ENCODE measurements at regions not wholly inside any gene's neighbourhood (a gene's known extent, or its start where the extent isn't known, plus 50 kb on each side); places are given as distances from the start of the nearest gene placed in this dataset.

- no peak overlapping the region for H2BK12ac ChIP-seq (ENCODE audit: low read length in 2 of 2)
- no peaks in the 10 kb centered on the region for H3K36me3 ChIP-seq (ENCODE audit: control insufficient read depth in 1 of 2, insufficient read depth in 2 of 2, low read depth in 1 of 2, low read length in 2 of 2)
- no peaks in the 10 kb centered on the region for H3K79me1 ChIP-seq (replicated peaks; ENCODE audit: low read length, poor library complexity, severe bottlenecking)
- WGBS = 90% methylated on average over 2 of the region's 2 CpGs
- no peaks in the 10 kb centered on the region for H3K4me1 ChIP-seq (ENCODE audit: control insufficient read depth, insufficient read depth, low read depth, low read length)
- H2BK120ac ChIP-seq (ENCODE audit: low read depth, low read length) = no peak overlapping the region
- H3K23ac ChIP-seq (ENCODE audit: low read length in 2 of 2) = no peak overlapping the region
- H3K9ac ChIP-seq (ENCODE audit: low read length) = no peak overlapping the region
- H3K9me3 ChIP-seq (ENCODE audit: control insufficient read depth, low read length) = peaks cover 32% of the 10 kb centered on the region
- H3K4ac ChIP-seq (ENCODE audit: low read depth in 1 of 2, low read length in 2 of 2) = no peak overlapping the region
- no peak for DNase-seq
- H3K4me2 ChIP-seq (ENCODE audit: low read length, poor library complexity, severe bottlenecking) = no peak overlapping the region
- no peak overlapping the region for H3K14ac ChIP-seq (ENCODE audit: low read length in 2 of 2)
- H3K4me3 ChIP-seq (ENCODE audit: insufficient read depth in 1 of 2, low read depth in 1 of 2, low read length in 2 of 2) = no peak overlapping the region
- H3K27ac ChIP-seq (ENCODE audit: low read length, poor library complexity, severe bottlenecking) = no peak overlapping the region
- H2BK15ac ChIP-seq (ENCODE audit: low read depth, poor library complexity, severe bottlenecking) = peak overlapping the region; percentile 12
- H3K18ac ChIP-seq (ENCODE audit: low read depth in 1 of 2, low read length in 2 of 2) = no peak overlapping the region
- H4K91ac ChIP-seq (ENCODE audit: low read length) = no peak overlapping the region
- no peak overlapping the region for H2AFZ ChIP-seq (ENCODE audit: low read depth, low read length)
- no peak overlapping the region for H2BK5ac ChIP-seq (ENCODE audit: low read depth, low read length, poor library complexity, severe bottlenecking)
- no peak overlapping the region for H4K8ac ChIP-seq (ENCODE audit: low read length)
- no peak overlapping the region for H2AK5ac ChIP-seq (ENCODE audit: low read length, severe bottlenecking)
- H3K27me3 ChIP-seq (ENCODE audit: control insufficient read depth in 1 of 2, insufficient read depth in 1 of 2, low read length in 2 of 2) = peaks cover 0 to 15% of the 10 kb centered on the region in 2 experiments
These were observed 180.1 kb downstream of the SMIM20 start for GRCh38 chr4:26094076-26094475.

- H3K79me1 ChIP-seq (replicated peaks; ENCODE audit: low read length, poor library complexity, severe bottlenecking) = no peaks in the 10 kb centered on the region
- H3K14ac ChIP-seq (ENCODE audit: low read length in 2 of 2) = no peak overlapping the region
- no peak overlapping the region for H2BK12ac ChIP-seq (ENCODE audit: low read length in 2 of 2)
- peaks cover 0 to 15% of the 10 kb centered on the region in 2 experiments for H3K27me3 ChIP-seq (ENCODE audit: control insufficient read depth in 1 of 2, insufficient read depth in 1 of 2, low read length in 2 of 2)
- H3K18ac ChIP-seq (ENCODE audit: low read depth in 1 of 2, low read length in 2 of 2) = no peak overlapping the region
- no peak overlapping the region for H3K9ac ChIP-seq (ENCODE audit: low read length)
- H4K8ac ChIP-seq (ENCODE audit: low read length) = no peak overlapping the region
- no peak overlapping the region for H3K23ac ChIP-seq (ENCODE audit: low read length in 2 of 2)
- H2AFZ ChIP-seq (ENCODE audit: low read depth, low read length) = no peak overlapping the region
- no peaks in the 10 kb centered on the region for H3K4me1 ChIP-seq (ENCODE audit: control insufficient read depth, insufficient read depth, low read depth, low read length)
- H3K4ac ChIP-seq (ENCODE audit: low read depth in 1 of 2, low read length in 2 of 2) = no peak overlapping the region
- no peak overlapping the region for H2BK120ac ChIP-seq (ENCODE audit: low read depth, low read length)
- WGBS = no CpG with 5 or more reads among the region's 1 CpG
- H3K9me3 ChIP-seq (ENCODE audit: control insufficient read depth, low read length) = peaks cover 41% of the 10 kb centered on the region
- H2BK5ac ChIP-seq (ENCODE audit: low read depth, low read length, poor library complexity, severe bottlenecking) = no peak overlapping the region
- H2AK5ac ChIP-seq (ENCODE audit: low read length, severe bottlenecking) = no peak overlapping the region
- H4K91ac ChIP-seq (ENCODE audit: low read length) = no peak overlapping the region
- no peak overlapping the region for H3K27ac ChIP-seq (ENCODE audit: low read length, poor library complexity, severe bottlenecking)
- no peaks in the 10 kb centered on the region for H3K36me3 ChIP-seq (ENCODE audit: control insufficient read depth in 1 of 2, insufficient read depth in 2 of 2, low read depth in 1 of 2, low read length in 2 of 2)
- no peak for DNase-seq
- no peak overlapping the region for H3K4me2 ChIP-seq (ENCODE audit: low read length, poor library complexity, severe bottlenecking)
- H3K4me3 ChIP-seq (ENCODE audit: insufficient read depth in 1 of 2, low read depth in 1 of 2, low read length in 2 of 2) = no peak overlapping the region
- H2BK15ac ChIP-seq (ENCODE audit: low read depth, poor library complexity, severe bottlenecking) = no peak overlapping the region
These were observed 180.9 kb downstream of the SMIM20 start for GRCh38 chr4:26094911-26095310.

- Histone ChIP-seq H3K79me1 (replicated peaks; ENCODE audit: low read length, poor library complexity, severe bottlenecking) (no peaks in the 10 kb centered on the region), H3K4me2 (ENCODE audit: low read length, poor library complexity, severe bottlenecking) (no peak overlapping the region), H3K18ac (ENCODE audit: low read depth in 1 of 2, low read length in 2 of 2) (no peak overlapping the region), H3K4me3 (ENCODE audit: insufficient read depth in 1 of 2, low read depth in 1 of 2, low read length in 2 of 2) (no peak overlapping the region), H2AFZ (ENCODE audit: low read depth, low read length) (no peak overlapping the region), H3K4ac (ENCODE audit: low read depth in 1 of 2, low read length in 2 of 2) (no peak overlapping the region), H3K14ac (ENCODE audit: low read length in 2 of 2) (no peak overlapping the region), H2BK120ac (ENCODE audit: low read depth, low read length) (no peak overlapping the region), H3K23ac (ENCODE audit: low read length in 2 of 2) (no peak overlapping the region), H2BK5ac (ENCODE audit: low read depth, low read length, poor library complexity, severe bottlenecking) (no peak overlapping the region), H4K91ac (ENCODE audit: low read length) (no peak overlapping the region), H2AK5ac (ENCODE audit: low read length, severe bottlenecking) (no peak overlapping the region), H3K9me3 (ENCODE audit: control insufficient read depth, low read length) (peaks cover 24% of the 10 kb centered on the region), H3K4me1 (ENCODE audit: control insufficient read depth, insufficient read depth, low read depth, low read length) (no peaks in the 10 kb centered on the region), H2BK15ac (ENCODE audit: low read depth, poor library complexity, severe bottlenecking) (no peak overlapping the region), H3K36me3 (ENCODE audit: control insufficient read depth in 1 of 2, insufficient read depth in 2 of 2, low read depth in 1 of 2, low read length in 2 of 2) (no peaks in the 10 kb centered on the region), H2BK12ac (ENCODE audit: low read length in 2 of 2) (no peak overlapping the region), H3K27ac (ENCODE audit: low read length, poor library complexity, severe bottlenecking) (no peak overlapping the region), H4K8ac (ENCODE audit: low read length) (no peak overlapping the region), H3K9ac (ENCODE audit: low read length) (no peak overlapping the region), H3K27me3 (ENCODE audit: control insufficient read depth in 1 of 2, insufficient read depth in 1 of 2, low read length in 2 of 2) (no peaks in the 10 kb centered on the region)
- no peak for DNase-seq
These were observed 185.9 kb downstream of the SMIM20 start for GRCh38 chr4:26099967-26100366.

DNA sequence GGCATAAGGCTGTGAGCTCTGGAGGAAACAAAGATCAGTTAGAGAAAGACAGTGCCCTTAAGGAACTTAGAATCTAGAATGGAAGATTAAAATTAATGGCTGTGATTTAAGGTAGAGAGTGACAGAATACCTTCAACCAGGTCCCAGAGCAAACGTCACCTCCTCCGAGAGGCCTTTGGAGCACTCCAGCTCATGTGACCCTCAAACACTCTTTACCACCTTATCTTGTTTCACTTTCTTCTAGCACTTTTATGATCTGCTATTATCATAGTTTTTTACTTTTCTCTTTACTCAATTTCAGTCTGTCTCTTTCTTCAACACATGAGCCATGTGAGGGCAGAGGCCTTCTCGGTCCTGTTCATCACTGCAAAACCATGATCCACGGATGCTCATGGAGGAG, 187.0 kb downstream of the SMIM20 start:
- Histone ChIP-seq H4K91ac (ENCODE audit: low read length) (no peak overlapping the region), H2BK12ac (ENCODE audit: low read length in 2 of 2) (no peak overlapping the region), H3K4me2 (ENCODE audit: low read length, poor library complexity, severe bottlenecking) (no peak overlapping the region), H2AFZ (ENCODE audit: low read depth, low read length) (no peak overlapping the region), H3K18ac (ENCODE audit: low read depth in 1 of 2, low read length in 2 of 2) (no peak overlapping the region), H3K14ac (ENCODE audit: low read length in 2 of 2) (no peak overlapping the region), H2BK15ac (ENCODE audit: low read depth, poor library complexity, severe bottlenecking) (no peak overlapping the region), H3K4me1 (ENCODE audit: control insufficient read depth, insufficient read depth, low read depth, low read length) (peaks cover 1% of the 10 kb centered on the region), H3K27ac (ENCODE audit: low read length, poor library complexity, severe bottlenecking) (no peak overlapping the region), H2AK5ac (ENCODE audit: low read length, severe bottlenecking) (no peak overlapping the region), H3K79me1 (replicated peaks; ENCODE audit: low read length, poor library complexity, severe bottlenecking) (no peaks in the 10 kb centered on the region), H3K4me3 (ENCODE audit: insufficient read depth in 1 of 2, low read depth in 1 of 2, low read length in 2 of 2) (no peak overlapping the region), H2BK5ac (ENCODE audit: low read depth, low read length, poor library complexity, severe bottlenecking) (no peak overlapping the region), H3K27me3 (ENCODE audit: control insufficient read depth in 1 of 2, insufficient read depth in 1 of 2, low read length in 2 of 2) (no peaks in the 10 kb centered on the region), H3K4ac (ENCODE audit: low read depth in 1 of 2, low read length in 2 of 2) (no peak overlapping the region), H3K9me3 (ENCODE audit: control insufficient read depth, low read length) (peaks cover 24% of the 10 kb centered on the region), H3K9ac (ENCODE audit: low read length) (no peak overlapping the region), H4K8ac (ENCODE audit: low read length) (no peak overlapping the region), H3K23ac (ENCODE audit: low read length in 2 of 2) (no peak overlapping the region), H3K36me3 (ENCODE audit: control insufficient read depth in 1 of 2, insufficient read depth in 2 of 2, low read depth in 1 of 2, low read length in 2 of 2) (no peaks in the 10 kb centered on the region), H2BK120ac (ENCODE audit: low read depth, low read length) (no peak overlapping the region)
- WGBS = 93% methylated on average over 4 of the region's 4 CpGs
- no peak for DNase-seq
